Endothelial cell of umbilical vein (primary cell): ENCODE measurements at regions not wholly inside any gene's neighbourhood (a gene's known extent, or its start where the extent isn't known, plus 50 kb on each side); places are given as distances from the start of the nearest gene placed in this dataset.

Experiments used
- BruUV-seq: library from RNA; stranded (reverse); fragments of 400-500 nt; replicated peaks from 2 replicates; lab custom pipeline; 2021; lab: Mats Ljungman, UMichigan
- CTCF ChIA-PET: fragments of 300-600, 350-600 bp; sonication (Branson Sonifier 250); formaldehyde crosslinking; loops from one replicate; lab custom pipeline; 2021; ENCODE audit warnings: antibody characterized with exemption, inconsistent platforms; lab: Charles Lee
- POLR2A ChIA-PET: fragments of 300-600, 350-600 bp; sonication (Branson Sonifier 250); formaldehyde crosslinking; loops from one replicate; lab custom pipeline; 2021; ENCODE audit warnings: antibody characterized with exemption, inconsistent platforms; lab: Charles Lee
- DNase-seq: peaks from one replicate; pipeline ENCODE4 v3.0.0-alpha.2; 2011; ENCODE audit warnings: low read depth, low spot score
- FAIRE-seq: peaks from 2 replicates; lab custom pipeline; 2011; peaks lifted over from hg19 to GRCh38; lab: Jason Lieb, UNC
- H2AFZ ChIP-seq: 2 replicates; pipeline ENCODE4 v1.6.0; 2012; ENCODE audit warnings: low read depth, low read length, control low read depth, inconsistent platforms
- H3K27ac ChIP-seq: 2 replicates; pipeline ENCODE4 v1.5.1; 2011; ENCODE audit warnings: low read depth, mild to moderate bottlenecking, control low read depth, low read length, moderate library complexity; ENCODE audit not compliant: insufficient read depth
- H3K27me3 ChIP-seq, 2 experiments: 2 replicates each; pipeline versions ENCODE4 v1.6.0 to v1.6.1; 2011; ENCODE audit warnings: low read length in 2 of 2, mixed read lengths in 1 of 2; ENCODE audit not compliant: control insufficient read depth in 2 of 2, insufficient read depth in 2 of 2
- H3K36me3 ChIP-seq, 2 experiments: 2 replicates in 1 of 2; 3 replicates in 1 of 2; pipeline ENCODE4 v1.5.1; 2011; ENCODE audit warnings: low read length in 2 of 2, mild to moderate bottlenecking in 1 of 2, moderate library complexity in 1 of 2; ENCODE audit not compliant: control insufficient read depth in 2 of 2, insufficient read depth in 2 of 2; ENCODE audit errors: extremely low read depth in 1 of 2
- H3K4me1 ChIP-seq: 3 replicates; pipeline ENCODE4 v1.5.1; 2011; ENCODE audit warnings: mild to moderate bottlenecking, low read length; ENCODE audit not compliant: control insufficient read depth, insufficient read depth; ENCODE audit errors: extremely low read depth
- H3K4me2 ChIP-seq: 2 replicates; pipeline ENCODE4 v1.6.1; 2011; ENCODE audit warnings: low read length, control low read depth, mixed read lengths; ENCODE audit not compliant: insufficient read depth
- H3K4me3 ChIP-seq, 3 experiments: fragments of 200-600 bp in 1 of 3; sonication (generic), shearing (Covaris generic) in 1 of 3; replicated peaks in 1 of 3; 2 replicates each; pipeline ENCODE4 v1.5.1; 2011 to 2016; ENCODE audit warnings: control low read depth in 3 of 3, low read length in 3 of 3, mild to moderate bottlenecking in 2 of 3, inconsistent platforms in 1 of 3, low read depth in 1 of 3, moderate library complexity in 1 of 3; ENCODE audit not compliant: insufficient read depth in 1 of 3
- H3K79me2 ChIP-seq: 2 replicates; pipeline ENCODE4 v1.6.0; 2012; ENCODE audit warnings: low read length, inconsistent platforms; ENCODE audit not compliant: control insufficient read depth, insufficient read depth
- H3K9ac ChIP-seq: replicated peaks from 2 replicates; pipeline ENCODE3; 2011; ENCODE audit warnings: low read length, control low read depth; ENCODE audit not compliant: insufficient read depth; ENCODE audit errors: extremely low read depth
- H3K9me1 ChIP-seq: replicated peaks from 3 replicates; pipeline ENCODE4 v1.6.0; 2011; ENCODE audit warnings: mild to moderate bottlenecking, low read length; ENCODE audit not compliant: control insufficient read depth, insufficient read depth; ENCODE audit errors: extremely low read depth
- H3K9me3 ChIP-seq: replicated peaks from 2 replicates; pipeline ENCODE4 v1.5.1; 2012; ENCODE audit warnings: low read length, inconsistent platforms; ENCODE audit not compliant: control insufficient read depth, insufficient read depth
- H4K20me1 ChIP-seq: replicated peaks from 2 replicates; pipeline ENCODE3; 2011; ENCODE audit warnings: mild to moderate bottlenecking, low read length; ENCODE audit not compliant: control insufficient read depth, insufficient read depth; ENCODE audit errors: extremely low read depth
- EZH2 ChIP-seq: IDR thresholded peaks from 2 replicates; pipeline ENCODE4 v1.6.1; 2012; ENCODE audit warnings: borderline replicate concordance, low read depth, mild to moderate bottlenecking, moderate library complexity, low read length, inconsistent platforms; ENCODE audit not compliant: severe bottlenecking
- FOS ChIP-seq: IDR thresholded peaks from 2 replicates; pipeline ENCODE4 v1.6.1; 2011; ENCODE audit warnings: mild to moderate bottlenecking, low read length, moderate library complexity, borderline replicate concordance; ENCODE audit not compliant: insufficient read depth
- GATA2 ChIP-seq: IDR thresholded peaks from 2 replicates; pipeline ENCODE4 v1.7.0; 2011; ENCODE audit warnings: low read depth, mild to moderate bottlenecking, moderate library complexity, mixed read lengths, low read length; ENCODE audit not compliant: insufficient read length, insufficient read depth
- JUN ChIP-seq: IDR thresholded peaks from 2 replicates; pipeline ENCODE4 v1.6.1; 2011; ENCODE audit warnings: borderline replicate concordance, low read depth; ENCODE audit not compliant: insufficient read length, insufficient read depth
- MYC ChIP-seq: IDR thresholded peaks from one replicate; pipeline ENCODE4 v1.6.1; 2011; ENCODE audit warnings: mild to moderate bottlenecking, low read depth, low read length
- POLR2A ChIP-seq: IDR thresholded peaks from 2 replicates; pipeline ENCODE4 v1.6.1; 2012; ENCODE audit warnings: low read depth, mild to moderate bottlenecking, control low read depth, low read length
- POLR2AphosphoS5 ChIP-seq: IDR thresholded peaks from 2 replicates; pipeline ENCODE4 v1.6.1; 2012; ENCODE audit warnings: low read depth, mild to moderate bottlenecking, control low read depth, low read length, moderate library complexity; ENCODE audit not compliant: insufficient read depth
- dilution Hi-C: fragments of 300-500 bp; cut with MboI; formaldehyde crosslinking; loops from one replicate; pipeline ENCODE4 v1.15.0; 2019; ENCODE audit warnings: low sequenced_read_pairs; ENCODE audit not compliant: extremely low pct_ligation_motif_present
- intact Hi-C: fragments of 100-400 bp; cut with micrococcal nuclease; formaldehyde crosslinking; loops from one replicate; pipeline ENCODE4 v1.10.0; 2022
- TF ChIP-seq, protein P1 (sequence below), 2 donors: IDR thresholded peaks; 1 replicate in 1 of 2; 2 replicates in 1 of 2; pipeline ENCODE4 v1.5.1; 2011; ENCODE audit warnings: low read length in 2 of 2, mild to moderate bottlenecking in 2 of 2, moderate library complexity in 2 of 2, control low read depth in 1 of 2, inconsistent platforms in 1 of 2, low read depth in 1 of 2; ENCODE audit not compliant: insufficient read depth in 1 of 2; ENCODE audit errors: extremely low read depth in 1 of 2
- TF ChIP-seq, protein P2 (sequence below): IDR thresholded peaks from 2 replicates; pipeline ENCODE4 v1.6.1; 2011; ENCODE audit not compliant: insufficient read depth, insufficient read length

DNA sequence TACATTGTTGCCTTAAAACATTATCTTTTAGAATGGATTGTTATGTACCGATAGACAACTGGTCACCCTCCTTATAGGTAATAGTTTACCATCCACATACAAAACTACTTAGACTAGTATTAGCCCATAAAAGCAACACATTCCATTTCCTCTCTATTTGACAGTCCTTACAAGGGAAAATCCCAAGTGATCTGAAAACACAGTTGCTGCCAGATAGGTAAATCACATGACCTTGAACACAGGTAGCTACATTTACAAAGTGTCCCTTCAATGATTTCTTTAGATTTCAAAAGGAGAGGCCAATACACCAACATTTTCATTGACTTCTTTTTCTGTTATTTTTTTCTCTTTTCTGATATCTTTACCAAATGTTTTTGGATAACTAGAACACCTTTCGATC, 102.9 kb upstream of the SMYD2 start:
- FAIRE-seq (no peak), DNase-seq (no peak)
- ChIA-PET POLR2A (no interaction called here), CTCF (no interaction called here)
- no peak overlapping the region for H2AFZ ChIP-seq
- no peak overlapping the region for H3K4me3 ChIP-seq
- H3K27me3 ChIP-seq = peaks cover 7 to 13% of the 10 kb centered on the region in 2 experiments
- no peak overlapping the region for H3K9ac ChIP-seq
- H4K20me1 ChIP-seq = no peaks in the 10 kb centered on the region
- no peaks in the 10 kb centered on the region for H3K4me1 ChIP-seq
- H3K4me2 ChIP-seq = no peak overlapping the region
- no TSS peak for BruUV-seq
- H3K9me3 ChIP-seq = no peaks in the 10 kb centered on the region
- H3K27ac ChIP-seq = no peak overlapping the region
- TF ChIP-seq POLR2AphosphoS5 = no peak
- TF ChIP-seq, protein P1, sequence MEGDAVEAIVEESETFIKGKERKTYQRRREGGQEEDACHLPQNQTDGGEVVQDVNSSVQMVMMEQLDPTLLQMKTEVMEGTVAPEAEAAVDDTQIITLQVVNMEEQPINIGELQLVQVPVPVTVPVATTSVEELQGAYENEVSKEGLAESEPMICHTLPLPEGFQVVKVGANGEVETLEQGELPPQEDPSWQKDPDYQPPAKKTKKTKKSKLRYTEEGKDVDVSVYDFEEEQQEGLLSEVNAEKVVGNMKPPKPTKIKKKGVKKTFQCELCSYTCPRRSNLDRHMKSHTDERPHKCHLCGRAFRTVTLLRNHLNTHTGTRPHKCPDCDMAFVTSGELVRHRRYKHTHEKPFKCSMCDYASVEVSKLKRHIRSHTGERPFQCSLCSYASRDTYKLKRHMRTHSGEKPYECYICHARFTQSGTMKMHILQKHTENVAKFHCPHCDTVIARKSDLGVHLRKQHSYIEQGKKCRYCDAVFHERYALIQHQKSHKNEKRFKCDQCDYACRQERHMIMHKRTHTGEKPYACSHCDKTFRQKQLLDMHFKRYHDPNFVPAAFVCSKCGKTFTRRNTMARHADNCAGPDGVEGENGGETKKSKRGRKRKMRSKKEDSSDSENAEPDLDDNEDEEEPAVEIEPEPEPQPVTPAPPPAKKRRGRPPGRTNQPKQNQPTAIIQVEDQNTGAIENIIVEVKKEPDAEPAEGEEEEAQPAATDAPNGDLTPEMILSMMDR (IDR thresholded peaks at IDR 0.05; ENCODE audit: extremely low read depth in 1 of 2, insufficient read depth in 1 of 2, low read depth in 1 of 2, low read length in 2 of 2) = no peak
- TF ChIP-seq GATA2 = no peak
- TF ChIP-seq FOS = no peak
- TF ChIP-seq, protein P2, sequence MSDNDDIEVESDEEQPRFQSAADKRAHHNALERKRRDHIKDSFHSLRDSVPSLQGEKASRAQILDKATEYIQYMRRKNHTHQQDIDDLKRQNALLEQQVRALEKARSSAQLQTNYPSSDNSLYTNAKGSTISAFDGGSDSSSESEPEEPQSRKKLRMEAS = no peak
- TF ChIP-seq EZH2 = no peak
- no peak for TF ChIP-seq POLR2A
- no peak for TF ChIP-seq JUN
- no peak for TF ChIP-seq MYC
- no peaks in the 10 kb centered on the region for H3K36me3 ChIP-seq
- no peaks in the 10 kb centered on the region for H3K9me1 ChIP-seq
- H3K79me2 ChIP-seq = no peaks in the 10 kb centered on the region
- intact Hi-C loops = no loop called here
- dilution Hi-C loops = no loop called here
